LNCAP (cell line): ENCODE measurements at regions not wholly inside any gene's neighbourhood (a gene's known extent, or its start where the extent isn't known, plus 50 kb on each side); places are given as distances from the start of the nearest gene placed in this dataset.

Source experiments
- CTCF ChIP-seq: fragments of 450-650 bp; IDR thresholded peaks from 2 replicates; pipeline ENCODE4 v1.5.1; 2017; ENCODE audit warnings: mild to moderate bottlenecking

GRCh38 chr12:20024194-20024593 lies 344.1 kb upstream of the PDE3A start:
- no peak for TF ChIP-seq CTCF

- no peak for TF ChIP-seq CTCF
These were observed 340.3 kb upstream of the PDE3A start for GRCh38 chr12:20028033-20028432.

GRCh38 chr12:20030826-20031225 lies 337.5 kb upstream of the PDE3A start:
- no peak for TF ChIP-seq CTCF

- no peak for TF ChIP-seq CTCF
These were observed 328.8 kb upstream of the PDE3A start for GRCh38 chr12:20039562-20039961.

- TF ChIP-seq CTCF: no peak
These were observed 328.2 kb upstream of the PDE3A start for GRCh38 chr12:20040184-20040583.

- no peak for TF ChIP-seq CTCF
These were observed 327.5 kb upstream of the PDE3A start for GRCh38 chr12:20040831-20041230.

- TF ChIP-seq CTCF: no peak
These were observed 324.0 kb upstream of the PDE3A start for GRCh38 chr12:20044351-20044750.

GRCh38 chr12:20044846-20045245 lies 323.5 kb upstream of the PDE3A start:
- TF ChIP-seq CTCF: no peak
